Suppressor macrophage (primary cell): ENCODE measurements at regions not wholly inside any gene's neighbourhood (a gene's known extent, or its start where the extent isn't known, plus 50 kb on each side); places are given as distances from the start of the nearest gene placed in this dataset.
A peak's percentile ranks its signal among the peaks of the same experiment; 100 is the strongest.
"Not testable (repeated sequence)": the region's sequence is repeated elsewhere in the genome, so short reads cannot be mapped to it uniquely, and the experiment has no call there.

ENCODE experiments used
- DNase-seq, 4 experiments: peaks; one replicate each; pipeline ENCODE4 v3.0.0-alpha.2; 2020 to 2022

- no peak for DNase-seq
Measured at GRCh38 chr2:5022061-5022460, 670.1 kb upstream of the SOX11 start.

- DNase-seq: not testable (repeated sequence)
Measured at GRCh38 chr2:5022708-5023635, 669.2 kb upstream of the SOX11 start.

GRCh38 chr2:5026571-5027234, 665.5 kb upstream of the SOX11 start:
- no peak for DNase-seq

- no peak for DNase-seq
Measured at GRCh38 chr2:5035057-5035488, 657.1 kb upstream of the SOX11 start.

- no peak for DNase-seq
Measured at GRCh38 chr2:5036256-5036655, 655.9 kb upstream of the SOX11 start.

- DNase-seq: no peak
Measured at GRCh38 chr2:5039241-5039975, 652.8 kb upstream of the SOX11 start.

GRCh38 chr2:5040571-5040970, 651.6 kb upstream of the SOX11 start:
- no peak for DNase-seq

- DNase-seq: peak in 1 of 4 experiments; percentile 2
Measured at GRCh38 chr2:5041501-5041900, 650.7 kb upstream of the SOX11 start.

- DNase-seq: no peak
Measured at GRCh38 chr2:5042666-5043440, 649.3 kb upstream of the SOX11 start.

- no peak for DNase-seq
Measured at GRCh38 chr2:5051300-5051699, 640.9 kb upstream of the SOX11 start.

GRCh38 chr2:5052905-5053304, 639.3 kb upstream of the SOX11 start:
- DNase-seq: no peak

- no peak for DNase-seq
Measured at GRCh38 chr2:5057891-5058351, 634.3 kb upstream of the SOX11 start.

GRCh38 chr2:5060956-5061355, 631.2 kb upstream of the SOX11 start:
- no peak for DNase-seq

GRCh38 chr2:5064687-5065086, 627.5 kb upstream of the SOX11 start:
- no peak for DNase-seq

GRCh38 chr2:5067816-5068215, 624.4 kb upstream of the SOX11 start:
- no peak for DNase-seq

GRCh38 chr2:5070257-5070656, 621.9 kb upstream of the SOX11 start:
- DNase-seq: no peak

GRCh38 chr2:5074733-5075132, 617.5 kb upstream of the SOX11 start:
- no peak for DNase-seq

- DNase-seq: no peak
Measured at GRCh38 chr2:5076599-5076998, 615.6 kb upstream of the SOX11 start.

GRCh38 chr2:5077479-5078089, 614.6 kb upstream of the SOX11 start:
- DNase-seq: no peak

GRCh38 chr2:5083402-5083801, 608.8 kb upstream of the SOX11 start:
- DNase-seq: no peak

GRCh38 chr2:5089409-5089808, 602.8 kb upstream of the SOX11 start:
- no peak for DNase-seq

- DNase-seq: no peak
Measured at GRCh38 chr2:5093056-5093455, 599.1 kb upstream of the SOX11 start.
